ENCODE measurements at regions not wholly inside any gene's neighbourhood (a gene's known extent, or its start where the extent isn't known, plus 50 kb on each side); places are given as distances from the start of the nearest gene placed in this dataset.

- TF ChIP-seq CTCF (IDR thresholded peaks at IDR 0.05; ENCODE audit: low read depth, low read length, poor library complexity, severe bottlenecking) (no peak), EZH2phosphoT487 (IDR thresholded peaks at IDR 0.05; ENCODE audit: borderline replicate concordance, low read length) (no peak)
These were observed 425.6 kb upstream of the BRINP1 start for GRCh38 chr9:119794836-119795235.

All from DOHH2 (cell line).